ENCODE measurements at regions not wholly inside any gene's neighbourhood (a gene's known extent, or its start where the extent isn't known, plus 50 kb on each side); places are given as distances from the start of the nearest gene placed in this dataset.
A peak's percentile ranks its signal among the peaks of the same experiment; 100 is the strongest.

DNA sequence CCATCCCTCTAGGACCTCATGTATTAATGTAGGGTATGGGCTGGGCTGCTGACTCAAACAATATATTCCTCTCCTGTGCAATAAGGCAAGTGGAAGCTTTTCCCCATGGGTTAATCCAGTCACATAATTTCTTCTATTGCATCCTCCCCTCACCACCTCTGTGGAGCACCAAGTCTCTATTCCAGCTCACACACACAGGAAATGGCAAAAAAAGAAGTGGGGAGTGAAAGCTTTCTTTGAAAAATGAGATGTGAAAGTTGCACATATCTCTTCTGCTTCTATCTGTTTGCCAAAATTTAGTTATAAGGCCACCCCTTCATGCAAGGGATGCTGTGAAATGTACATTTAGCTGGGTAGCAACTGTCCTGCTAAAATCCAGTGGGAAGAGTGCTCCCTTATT is 121.3 kb downstream of the CDC42EP3 start:
- DNase-seq: no peak

DNA sequence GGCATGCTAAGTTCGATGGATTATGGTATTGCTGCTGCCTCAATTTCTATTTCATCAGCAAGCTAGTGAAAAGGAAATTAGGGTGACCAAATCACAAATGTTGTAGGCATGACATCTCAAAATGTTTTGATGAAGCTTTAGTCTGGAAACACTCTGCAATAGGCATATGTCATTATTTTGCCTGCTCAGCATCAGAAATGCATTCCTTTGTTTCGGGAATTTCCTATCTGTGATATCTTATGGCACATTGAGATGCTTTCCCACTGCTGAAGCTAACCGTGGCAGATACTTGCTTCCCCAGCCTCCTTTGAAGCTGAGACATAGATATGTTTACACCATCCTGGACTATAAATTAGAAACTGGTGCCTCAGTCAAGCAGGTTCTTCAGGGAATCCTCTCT is 119.7 kb downstream of the CDC42EP3 start:
- DNase-seq: no peak

DNA sequence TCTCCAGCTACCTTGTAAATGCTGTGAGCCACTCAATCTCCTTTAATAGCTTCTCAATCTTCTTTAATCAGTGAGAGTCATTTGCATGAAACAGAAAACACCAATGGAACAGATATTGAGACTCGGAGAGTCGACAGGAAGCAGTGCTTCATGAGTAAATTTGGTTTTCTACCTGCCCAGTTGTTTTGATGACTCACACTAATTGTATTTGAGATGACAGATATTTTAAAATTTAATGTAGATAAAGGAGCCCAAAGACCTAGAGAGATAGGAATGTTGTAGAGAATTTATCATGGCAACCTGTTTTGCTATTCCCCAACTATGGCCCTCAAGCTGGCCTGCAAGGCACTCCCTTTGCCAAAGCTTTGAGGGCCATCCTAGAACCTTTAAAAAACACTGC is 119.1 kb downstream of the CDC42EP3 start:
- DNase-seq: no peak

DNA sequence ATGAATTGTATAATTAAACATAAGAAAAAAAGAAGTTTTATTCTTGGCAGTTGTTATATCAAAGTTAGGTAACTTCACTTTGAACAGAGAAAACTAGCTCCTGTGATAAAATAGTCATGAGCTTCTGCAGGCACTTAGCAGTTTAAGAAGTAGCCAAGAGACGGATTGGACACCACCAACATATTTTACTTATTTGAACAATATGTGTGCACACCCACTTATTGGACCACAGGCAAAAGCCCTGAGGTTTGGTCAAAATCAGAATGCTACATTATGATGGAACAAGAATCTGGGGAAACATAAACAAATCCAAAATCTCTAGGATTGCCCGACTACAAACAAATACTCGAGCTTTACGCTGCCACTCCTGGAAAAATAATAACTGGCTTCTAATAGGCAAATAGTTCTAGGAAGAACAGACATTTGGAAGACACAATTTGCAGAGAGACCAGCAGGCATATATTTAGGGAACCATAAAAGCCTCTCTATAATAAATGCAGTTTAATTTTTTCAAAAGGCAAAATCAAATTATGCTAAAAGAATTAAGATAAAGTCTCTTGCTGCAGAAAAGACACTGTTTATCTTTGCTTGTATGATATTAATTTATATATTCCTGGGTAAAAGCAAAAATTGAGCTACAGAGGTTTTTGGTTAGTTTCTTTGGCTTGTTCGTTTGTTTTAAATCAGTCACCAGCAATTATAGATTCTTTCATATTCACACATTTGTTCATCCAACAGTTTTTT is 117.9 kb downstream of the CDC42EP3 start:
- DNase-seq: no peak

DNA sequence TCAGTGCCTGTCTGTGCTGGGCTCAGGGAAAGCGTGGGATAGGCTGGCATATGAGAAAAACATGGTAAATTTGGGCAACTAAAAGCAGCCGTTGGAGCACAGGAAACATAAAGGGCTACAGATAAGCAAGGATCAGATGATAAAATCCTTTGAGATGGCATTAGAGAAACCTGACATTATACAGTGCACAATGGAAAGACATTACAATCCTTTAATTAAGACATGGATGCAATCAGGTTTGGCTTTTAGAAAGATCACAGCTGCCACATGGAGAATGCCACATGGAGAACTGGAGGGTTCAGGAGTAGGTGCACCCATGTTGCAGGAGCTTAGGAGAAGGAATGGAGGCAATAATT is 117.3 kb downstream of the CDC42EP3 start:
- DNase-seq: no peak

GRCh38 chr2:37554687-37555086 is 116.8 kb downstream of the CDC42EP3 start:
- no peak for DNase-seq

GRCh38 chr2:37555457-37555856 is 116.0 kb downstream of the CDC42EP3 start:
- DNase-seq: peak; percentile 17

DNA sequence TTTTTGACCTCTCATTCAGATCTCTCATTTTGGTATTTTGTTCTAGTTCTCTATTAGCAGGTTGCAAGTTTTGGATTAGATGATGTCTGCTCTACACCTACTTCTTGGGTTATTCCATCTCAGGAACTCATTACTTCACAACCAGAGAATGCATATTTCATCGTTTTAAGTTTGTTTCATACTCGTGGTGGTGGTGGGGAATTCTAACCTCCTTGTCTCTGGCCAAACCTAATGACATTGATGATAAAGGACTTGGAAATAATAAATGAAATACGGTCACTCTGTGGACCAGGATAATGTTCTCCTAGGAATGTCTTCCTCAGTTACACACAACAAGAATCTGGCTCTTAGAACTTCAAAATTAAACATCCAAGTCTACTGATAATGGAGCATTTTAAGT is 115.2 kb downstream of the CDC42EP3 start:
- DNase-seq: no peak

DNA sequence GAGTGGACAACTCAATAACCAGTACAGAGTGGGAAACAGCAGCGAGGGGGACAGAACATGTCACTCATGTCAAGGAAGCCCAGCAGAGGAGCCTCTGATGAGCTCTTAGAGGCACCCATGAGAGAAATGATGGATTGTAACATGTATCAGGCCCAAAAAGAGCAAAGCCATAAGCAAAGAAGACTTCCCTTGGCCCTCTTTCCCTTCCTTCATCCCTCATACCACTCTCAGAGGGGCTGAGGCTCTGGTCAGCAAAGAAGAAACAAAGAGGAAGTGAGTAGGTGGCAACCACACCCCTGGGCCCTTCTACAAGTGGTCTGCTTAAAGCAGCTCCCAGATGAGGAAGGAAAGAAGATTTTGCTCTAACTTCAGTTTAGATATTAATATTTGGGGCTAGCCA is 112.8 kb downstream of the CDC42EP3 start:
- DNase-seq: no peak

- DNase-seq: no peak
These were observed 111.1 kb downstream of the CDC42EP3 start for GRCh38 chr2:37560241-37560848.

- DNase-seq: no peak
These were observed 110.4 kb downstream of the CDC42EP3 start for GRCh38 chr2:37560863-37561614.

GRCh38 chr2:37561615-37562569 is 109.5 kb downstream of the CDC42EP3 start:
- DNase-seq: no peak

GRCh38 chr2:37563375-37564015 is 107.9 kb downstream of the CDC42EP3 start:
- no peak for DNase-seq

- no peak for DNase-seq
These were observed 107.1 kb downstream of the CDC42EP3 start for GRCh38 chr2:37564356-37564755.

- DNase-seq: no peak
These were observed 104.9 kb downstream of the CDC42EP3 start for GRCh38 chr2:37566517-37566981.

- DNase-seq: no peak
These were observed 102.9 kb downstream of the CDC42EP3 start for GRCh38 chr2:37568565-37568964.

GRCh38 chr2:37569131-37569823 is 102.2 kb downstream of the CDC42EP3 start:
- DNase-seq: no peak

DNA sequence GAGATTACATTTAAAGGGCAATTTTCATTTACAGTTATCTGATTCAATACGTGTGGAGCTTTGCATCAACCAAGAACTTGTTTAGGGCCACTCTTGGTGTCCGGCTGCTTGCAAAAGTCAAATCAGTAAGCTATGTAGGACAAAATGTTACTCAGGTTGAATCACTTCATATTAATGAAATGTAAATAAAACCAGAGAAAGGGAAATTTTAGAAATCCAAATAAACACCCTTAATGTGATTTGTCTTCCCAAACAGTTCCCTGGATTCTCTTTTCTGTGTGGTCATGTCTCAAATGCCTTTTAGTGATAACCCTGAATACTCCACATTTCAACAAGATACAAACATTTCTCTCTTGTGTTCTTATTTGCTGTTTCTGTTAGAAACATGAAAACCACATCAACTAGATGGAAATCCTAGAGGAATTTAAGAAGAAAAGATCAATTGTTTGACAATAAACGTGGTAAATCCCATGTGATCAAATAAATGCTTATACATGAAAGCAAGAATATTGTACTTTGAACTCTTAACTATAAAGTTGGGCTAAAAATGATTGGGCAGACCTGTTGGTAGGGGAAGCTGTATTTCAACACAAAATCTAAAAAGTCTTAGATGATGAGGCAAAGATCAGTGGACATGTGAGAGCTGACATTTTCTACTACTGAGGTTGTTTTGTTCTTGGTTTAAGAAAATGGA is 101.3 kb downstream of the CDC42EP3 start:
- DNase-seq: no peak

DNA sequence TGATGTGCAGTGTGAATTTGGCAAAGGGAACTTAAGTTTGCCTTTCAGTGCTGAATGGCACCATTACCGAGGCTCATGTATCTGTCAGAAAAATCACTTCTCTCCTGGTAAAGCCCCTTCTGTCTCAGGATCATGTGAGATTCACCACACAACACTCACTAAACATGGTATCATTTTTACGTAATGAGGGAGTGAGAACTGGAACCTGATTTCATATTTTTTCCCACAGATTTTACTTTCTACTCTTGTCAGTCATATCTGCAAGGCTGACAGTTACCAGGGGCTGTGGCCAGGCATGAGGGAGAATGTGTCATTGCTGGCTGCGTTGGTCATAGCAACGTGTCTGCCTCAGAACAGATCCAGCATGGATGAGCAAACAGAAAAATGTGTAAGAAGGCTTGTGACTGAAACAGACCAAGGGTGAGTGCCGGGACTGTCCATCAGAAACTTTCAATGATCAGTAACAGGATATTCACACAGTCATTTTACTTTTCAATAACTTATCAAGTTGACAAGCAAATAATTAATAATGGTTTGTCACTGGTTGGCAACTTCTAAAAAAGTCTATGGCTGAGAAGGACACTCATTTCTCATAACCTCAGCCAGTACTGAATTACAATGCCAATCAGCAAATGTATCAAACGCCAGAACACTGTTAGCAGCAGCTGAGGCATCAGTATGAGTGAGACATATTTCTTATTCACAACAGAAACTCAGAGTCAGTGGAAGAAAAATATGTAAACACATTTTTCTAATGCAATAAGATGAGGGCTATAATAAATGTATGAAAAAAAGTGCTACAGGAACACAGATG is 100.5 kb downstream of the CDC42EP3 start:
- no peak for DNase-seq

DNA sequence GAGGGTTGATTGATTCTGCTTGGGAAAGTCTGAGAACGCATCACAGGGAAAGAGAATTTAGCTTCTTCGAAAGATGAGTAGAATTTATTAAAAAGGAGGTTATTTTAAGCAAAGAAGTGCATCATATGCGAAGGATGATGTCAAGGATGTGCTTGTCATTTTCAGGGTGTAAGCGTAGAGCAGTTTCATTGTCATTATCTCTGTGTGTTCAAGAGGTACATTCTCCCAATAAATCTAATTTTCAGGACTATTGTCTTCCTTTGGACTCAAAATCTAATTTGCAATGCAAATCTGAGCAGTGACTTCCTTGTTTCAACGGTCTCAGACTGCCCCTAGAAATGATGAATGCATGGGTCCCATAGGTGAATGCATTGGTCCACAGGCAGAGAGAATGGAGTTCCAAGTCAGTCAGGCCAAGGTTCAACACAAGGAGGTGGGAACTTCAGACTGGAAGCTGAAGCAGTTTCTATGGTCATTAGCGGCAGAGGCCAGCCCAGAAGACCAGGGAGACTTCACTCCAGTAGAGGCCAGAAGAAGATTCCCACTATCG is 99.8 kb downstream of the CDC42EP3 start:
- DNase-seq: no peak
